PC-9 (cell line): ENCODE measurements at regions not wholly inside any gene's neighbourhood (a gene's known extent, or its start where the extent isn't known, plus 50 kb on each side); places are given as distances from the start of the nearest gene placed in this dataset.

ENCODE experiments used
- BruUV-seq: library from RNA; stranded (reverse); fragments of 400-500 nt; replicated peaks from 2 replicates; lab custom pipeline; 2021; lab: Mats Ljungman, UMichigan
- CTCF ChIA-PET: fragments of 300-600 bp; sonication (Branson Sonifier 250); formaldehyde crosslinking; loops from one replicate; lab custom pipeline; 2022; ENCODE audit warnings: antibody characterized with exemption; lab: Charles Lee
- POLR2A ChIA-PET: fragments of 300-600 bp; sonication (Branson Sonifier 250); formaldehyde crosslinking; loops from one replicate; lab custom pipeline; 2022; ENCODE audit warnings: antibody characterized with exemption; ENCODE audit not compliant: unreplicated experiment; lab: Charles Lee
- DNase-seq, 2 experiments: peaks; one replicate each; pipeline versions ENCODE4 v3.0.0 to v3.0.0-alpha.2; 2015 to 2022; ENCODE audit warnings: mixed read lengths in 1 of 2
- H2AFZ ChIP-seq: fragments of 200-600 bp; sonication (generic); 2 replicates; pipeline ENCODE4 v1.8.1; 2017; ENCODE audit warnings: antibody characterized with exemption
- H3F3A ChIP-seq: fragments of 200-600 bp; sonication (generic); 2 replicates; pipeline ENCODE4 v1.8.1; 2017; ENCODE audit warnings: antibody characterized with exemption, mild to moderate bottlenecking, low read depth; ENCODE audit not compliant: insufficient read depth
- H3K27ac ChIP-seq: fragments of 200-600 bp; sonication (generic); 2 replicates; pipeline ENCODE4 v1.6.1; 2016; ENCODE audit warnings: mixed run types
- H3K27me3 ChIP-seq: fragments of 200-600 bp; sonication (generic); 2 replicates; pipeline ENCODE4 v1.6.1; 2016; ENCODE audit warnings: low read depth, mixed run types; ENCODE audit not compliant: insufficient read depth
- H3K36me3 ChIP-seq: fragments of 200-600 bp; sonication (generic); 2 replicates; pipeline ENCODE4 v1.6.1; 2016; ENCODE audit warnings: low read depth, mixed run types
- H3K4me1 ChIP-seq: fragments of 200-600 bp; sonication (generic); replicated peaks from 2 replicates; pipeline ENCODE4 v1.6.1; 2016; ENCODE audit warnings: mixed run types; ENCODE audit not compliant: insufficient read depth
- H3K4me2 ChIP-seq: fragments of 200-600 bp; sonication (generic); 2 replicates; pipeline ENCODE4 v1.6.1; 2017; ENCODE audit warnings: mixed run types
- H3K4me3 ChIP-seq: fragments of 200-600 bp; sonication (generic); 2 replicates; pipeline ENCODE4 v1.6.1; 2016; ENCODE audit warnings: mixed run types
- H3K79me2 ChIP-seq: fragments of 200-600 bp; sonication (generic); 2 replicates; pipeline ENCODE4 v1.6.1; 2017; ENCODE audit warnings: low read depth, mixed run types
- H3K9me2 ChIP-seq: fragments of 200-600 bp; sonication (generic); 2 replicates; pipeline ENCODE4 v1.8.1; 2017; ENCODE audit warnings: mild to moderate bottlenecking; ENCODE audit not compliant: insufficient read depth
- H3K9me3 ChIP-seq: fragments of 200-600 bp; sonication (generic); 2 replicates; pipeline ENCODE4 v1.8.1; 2016; ENCODE audit warnings: low read depth; ENCODE audit not compliant: insufficient read depth
- H4K20me1 ChIP-seq: fragments of 200-600 bp; sonication (generic); 2 replicates; pipeline ENCODE4 v1.8.1; 2017; ENCODE audit not compliant: insufficient read depth
- CTCF ChIP-seq: fragments of 200-600 bp; sonication (generic); conservative IDR thresholded peaks from 2 replicates; pipeline ENCODE4 v1.6.1; 2017; ENCODE audit warnings: mixed run types, antibody characterized with exemption, mild to moderate bottlenecking, moderate library complexity
- EZH2 ChIP-seq: fragments of 200-600 bp; sonication (generic); IDR thresholded peaks from 2 replicates; pipeline ENCODE4 v1.8.0; 2017; ENCODE audit warnings: antibody characterized with exemption, low read depth
- intact Hi-C: fragments of 100-400 bp; cut with micrococcal nuclease; formaldehyde crosslinking; loops from one replicate; pipeline ENCODE4 v1.10.0; 2022; ENCODE audit not compliant: unreplicated experiment

GRCh38 chr14:36465178-36465577, 54.9 kb downstream of the NKX2-1 start:
- no TSS peak for BruUV-seq
- Histone ChIP-seq H3K36me3 (no peaks in the 10 kb centered on the region), H2AFZ (no peak overlapping the region), H3K4me2 (no peak overlapping the region), H3K27ac (no peak overlapping the region), H3K4me3 (no peak overlapping the region), H3K4me1 (no peaks in the 10 kb centered on the region), H3K9me2 (no peaks in the 10 kb centered on the region), H3K79me2 (no peaks in the 10 kb centered on the region), H3K9me3 (no peaks in the 10 kb centered on the region), H3K27me3 (no peaks in the 10 kb centered on the region), H3F3A (no peaks in the 10 kb centered on the region), H4K20me1 (no peaks in the 10 kb centered on the region)
- intact Hi-C loops = no loop called here
- no peak for DNase-seq
- ChIA-PET POLR2A (no interaction called here), CTCF (no interaction called here)
- no peak for TF ChIP-seq EZH2
- TF ChIP-seq CTCF = no peak

- H3K4me1 ChIP-seq = no peaks in the 10 kb centered on the region
- DNase-seq = no peak
- no peaks in the 10 kb centered on the region for H3K9me2 ChIP-seq
- no peak overlapping the region for H3K27ac ChIP-seq
- no peaks in the 10 kb centered on the region for H3K27me3 ChIP-seq
- no peaks in the 10 kb centered on the region for H3K36me3 ChIP-seq
- no peak overlapping the region for H3K4me3 ChIP-seq
- H3K4me2 ChIP-seq = no peak overlapping the region
- no peaks in the 10 kb centered on the region for H3K79me2 ChIP-seq
- BruUV-seq = no TSS peak
- intact Hi-C loops = no loop called here
- TF ChIP-seq EZH2 = no peak
- TF ChIP-seq CTCF = no peak
- H3K9me3 ChIP-seq = no peaks in the 10 kb centered on the region
- no peaks in the 10 kb centered on the region for H3F3A ChIP-seq
- POLR2A ChIA-PET = no interaction called here
- H2AFZ ChIP-seq = no peak overlapping the region
- CTCF ChIA-PET = no interaction called here
- H4K20me1 ChIP-seq = no peaks in the 10 kb centered on the region
Measured at GRCh38 chr14:36462890-36463289, 57.1 kb downstream of the NKX2-1 start.

- no peaks in the 10 kb centered on the region for H3K36me3 ChIP-seq
- POLR2A ChIA-PET = no interaction called here
- no peaks in the 10 kb centered on the region for H3K27me3 ChIP-seq
- intact Hi-C loops = no loop called here
- no peak overlapping the region for H3K27ac ChIP-seq
- H3K9me2 ChIP-seq = no peaks in the 10 kb centered on the region
- no peak for DNase-seq
- H3F3A ChIP-seq = no peaks in the 10 kb centered on the region
- TF ChIP-seq EZH2 (no peak), CTCF (no peak)
- CTCF ChIA-PET = interaction anchor here (0.6 kb wide), 1 partner anchor 646 kb away, joined by 5 read pairs; no protein-coding TSS in a partner anchor
- H2AFZ ChIP-seq = no peak overlapping the region
- no TSS peak for BruUV-seq
- no peaks in the 10 kb centered on the region for H3K9me3 ChIP-seq
- H3K4me2 ChIP-seq = no peak overlapping the region
- H4K20me1 ChIP-seq = no peaks in the 10 kb centered on the region
- H3K4me1 ChIP-seq = no peaks in the 10 kb centered on the region
- H3K4me3 ChIP-seq = no peak overlapping the region
- H3K79me2 ChIP-seq = no peaks in the 10 kb centered on the region
Measured at GRCh38 chr14:36455241-36455627, 64.8 kb downstream of the NKX2-1 start.
